HEK293 (cell line): ENCODE measurements at regions not wholly inside any gene's neighbourhood (a gene's known extent, or its start where the extent isn't known, plus 50 kb on each side); places are given as distances from the start of the nearest gene placed in this dataset.

Source experiments
- CTCF ChIA-PET: fragments of 350-600 bp; formaldehyde crosslinking; extraction: SDS; loops from one replicate; lab custom pipeline; 2021; ENCODE audit warnings: antibody characterized with exemption; lab: Yijun Ruan, JAX
- POLR2A ChIA-PET: fragments of 300-600 bp; formaldehyde crosslinking; extraction: SDS; loops from one replicate; lab custom pipeline; 2020; ENCODE audit warnings: antibody characterized with exemption, inconsistent platforms; lab: Yijun Ruan, JAX
- H3K27ac ChIP-seq: fragments of 200-500 bp; sonication (Bioruptor generic); 2 replicates; pipeline ENCODE4 v1.5.1; 2014; ENCODE audit warnings: low read depth, low read length, control low read depth, inconsistent platforms; ENCODE audit errors: extremely low read depth
- H3K36me3 ChIP-seq, 2 experiments: fragments of 200-500 bp in 1 of 2; sonication (Bioruptor generic) in 1 of 2; 1 replicate in 1 of 2; 2 replicates in 1 of 2; pipeline ENCODE4 v1.5.1; 2014 to 2017; ENCODE audit warnings: inconsistent platforms in 2 of 2, low read length in 2 of 2; ENCODE audit not compliant: control insufficient read depth in 2 of 2, insufficient read depth in 1 of 2
- H3K4me1 ChIP-seq: fragments of 200-500 bp; sonication (Bioruptor generic); 2 replicates; pipeline ENCODE4 v1.5.1; 2014; ENCODE audit warnings: mild to moderate bottlenecking, low read length, inconsistent platforms; ENCODE audit not compliant: control insufficient read depth, insufficient read depth
- H3K4me3 ChIP-seq: 2 replicates; pipeline ENCODE4 v1.5.1; 2011; ENCODE audit warnings: low read depth, mild to moderate bottlenecking, control low read depth, low read length, moderate library complexity
- H3K9me3 ChIP-seq: fragments of 200-500 bp; sonication (Bioruptor generic); 2 replicates; pipeline ENCODE4 v1.5.1; 2014; ENCODE audit warnings: low read depth, low read length, inconsistent platforms; ENCODE audit not compliant: control insufficient read depth, insufficient read depth
- ELK4 ChIP-seq: IDR thresholded peaks from 2 replicates; pipeline ENCODE4 v1.6.1; 2011; ENCODE audit warnings: mild to moderate bottlenecking, low read depth, low read length, borderline replicate concordance
- IKZF3 ChIP-seq: fragments of 450-650 bp; IDR thresholded peaks from 2 replicates; pipeline ENCODE4 v1.5.0; 2018; ENCODE audit warnings: missing biosample characterization, mild to moderate bottlenecking, missing genetic modification characterization, moderate library complexity
- MZF1 ChIP-seq: fragments of 450-650 bp; formaldehyde crosslinking; IDR thresholded peaks from 2 replicates; pipeline ENCODE4 v1.5.1; 2017; ENCODE audit warnings: missing biosample characterization, missing genetic modification characterization, borderline replicate concordance
- SALL2 ChIP-seq: fragments of 450-650 bp; formaldehyde crosslinking; IDR thresholded peaks from 2 replicates; pipeline ENCODE4 v1.5.0; 2017; ENCODE audit warnings: missing biosample characterization, mild to moderate bottlenecking, missing genetic modification characterization, borderline replicate concordance
- SCRT2 ChIP-seq: fragments of 450-650 bp; formaldehyde crosslinking; IDR thresholded peaks from 2 replicates; pipeline ENCODE4 v1.5.1; 2016; ENCODE audit warnings: missing biosample characterization, missing genetic modification characterization
- TCF7L2 ChIP-seq: IDR thresholded peaks from 2 replicates; pipeline ENCODE4 v1.6.1; 2011; ENCODE audit warnings: low read depth, mild to moderate bottlenecking, inconsistent platforms, low read length, moderate library complexity, borderline replicate concordance
- ZNF114 ChIP-seq: fragments of 450-650 bp; formaldehyde crosslinking; IDR thresholded peaks from 2 replicates; pipeline ENCODE4 v1.5.0; 2017; ENCODE audit warnings: missing biosample characterization, missing genetic modification characterization
- ZNF121 ChIP-seq: fragments of 450-650 bp; formaldehyde crosslinking; IDR thresholded peaks from 2 replicates; pipeline ENCODE4 v1.5.1; 2016; ENCODE audit warnings: missing biosample characterization, missing genetic modification characterization
- ZNF132 ChIP-seq: fragments of 450-650 bp; formaldehyde crosslinking; IDR thresholded peaks from 2 replicates; pipeline ENCODE4 v1.5.1; 2017; ENCODE audit warnings: missing biosample characterization, missing genetic modification characterization, borderline replicate concordance
- ZNF146 ChIP-seq: fragments of 450-650 bp; formaldehyde crosslinking; IDR thresholded peaks from 2 replicates; pipeline ENCODE4 v1.5.1; 2016; ENCODE audit warnings: missing biosample characterization, missing genetic modification characterization
- ZNF155 ChIP-seq: fragments of 450-650 bp; formaldehyde crosslinking; IDR thresholded peaks from 2 replicates; pipeline ENCODE4 v1.5.1; 2016; ENCODE audit warnings: missing biosample characterization, missing genetic modification characterization
- ZNF174 ChIP-seq: fragments of 450-650 bp; formaldehyde crosslinking; IDR thresholded peaks from 2 replicates; pipeline ENCODE4 v1.5.0; 2017; ENCODE audit warnings: missing biosample characterization, mild to moderate bottlenecking, missing genetic modification characterization
- ZNF184 ChIP-seq: fragments of 450-650 bp; IDR thresholded peaks from 2 replicates; pipeline ENCODE4 v1.5.1; 2018; ENCODE audit warnings: missing biosample characterization, mild to moderate bottlenecking, missing genetic modification characterization
- ZNF2 ChIP-seq: fragments of 450-650 bp; formaldehyde crosslinking; IDR thresholded peaks from 2 replicates; pipeline ENCODE4 v1.5.1; 2016; ENCODE audit warnings: missing biosample characterization, missing genetic modification characterization
- ZNF248 ChIP-seq: fragments of 450-650 bp; formaldehyde crosslinking; IDR thresholded peaks from 2 replicates; pipeline ENCODE4 v1.5.1; 2017; ENCODE audit warnings: missing biosample characterization, missing genetic modification characterization
- ZNF354C ChIP-seq: fragments of 450-650 bp; formaldehyde crosslinking; IDR thresholded peaks from 2 replicates; pipeline ENCODE4 v1.5.1; 2016; ENCODE audit warnings: missing biosample characterization, missing genetic modification characterization, low read depth, borderline replicate concordance
- ZNF366 ChIP-seq: fragments of 450-650 bp; formaldehyde crosslinking; conservative IDR thresholded peaks from 2 replicates; pipeline ENCODE4 v1.5.1; 2016; ENCODE audit warnings: missing biosample characterization, missing genetic modification characterization
- ZNF433 ChIP-seq: fragments of 450-650 bp; formaldehyde crosslinking; IDR thresholded peaks from 2 replicates; pipeline ENCODE4 v1.5.1; 2016; ENCODE audit warnings: missing biosample characterization, missing genetic modification characterization, low read depth
- ZNF561 ChIP-seq: fragments of 450-650 bp; IDR thresholded peaks from 2 replicates; pipeline ENCODE4 v1.5.1; 2018; ENCODE audit warnings: missing biosample characterization, missing genetic modification characterization, borderline replicate concordance
- ZNF621 ChIP-seq: fragments of 450-650 bp; formaldehyde crosslinking; IDR thresholded peaks from 2 replicates; pipeline ENCODE4 v1.5.1; 2017; ENCODE audit warnings: missing biosample characterization, missing genetic modification characterization
- ZNF624 ChIP-seq: fragments of 450-650 bp; formaldehyde crosslinking; IDR thresholded peaks from 2 replicates; pipeline ENCODE4 v1.5.1; 2017; ENCODE audit warnings: missing biosample characterization, missing genetic modification characterization
- ZNF629 ChIP-seq: fragments of 450-650 bp; formaldehyde crosslinking; IDR thresholded peaks from 2 replicates; pipeline ENCODE4 v1.5.1; 2017; ENCODE audit warnings: missing biosample characterization, missing genetic modification characterization
- ZNF707 ChIP-seq: fragments of 450-650 bp; formaldehyde crosslinking; IDR thresholded peaks from 2 replicates; pipeline ENCODE4 v1.5.1; 2016; ENCODE audit warnings: missing biosample characterization, missing genetic modification characterization
- ZNF777 ChIP-seq: fragments of 450-650 bp; formaldehyde crosslinking; IDR thresholded peaks from 2 replicates; pipeline ENCODE4 v1.5.1; 2017; ENCODE audit warnings: missing biosample characterization, missing genetic modification characterization, borderline replicate concordance
- ZNF837 ChIP-seq: fragments of 450-650 bp; formaldehyde crosslinking; IDR thresholded peaks from 2 replicates; pipeline ENCODE4 v1.5.1; 2016; ENCODE audit warnings: missing biosample characterization, missing genetic modification characterization
- TF ChIP-seq, protein P1 (sequence below): fragments of 450-650 bp; formaldehyde crosslinking; IDR thresholded peaks from 2 replicates; pipeline ENCODE4 v1.5.1; 2016; ENCODE audit warnings: missing biosample characterization, missing genetic modification characterization
- TF ChIP-seq, protein P2 (sequence below): fragments of 450-650 bp; formaldehyde crosslinking; IDR thresholded peaks from 2 replicates; pipeline ENCODE4 v1.5.1; 2016; ENCODE audit warnings: missing biosample characterization, missing genetic modification characterization

GRCh38 chr20:53760025-53760441 lies 166.4 kb upstream of the ZNF217 start:
- no peaks in the 10 kb centered on the region for H3K36me3 ChIP-seq
- H3K27ac ChIP-seq, result no peak overlapping the region
- no peaks in the 10 kb centered on the region for H3K9me3 ChIP-seq
- POLR2A ChIA-PET, result no interaction called here
- H3K4me1 ChIP-seq, result no peaks in the 10 kb centered on the region
- CTCF ChIA-PET, result no interaction called here
- TF ChIP-seq ZNF777 (tag by site-specific recombination), result no peak
- no peak for TF ChIP-seq ZNF121 (tag by site-specific recombination)
- no peak for TF ChIP-seq SCRT2
- TF ChIP-seq ZNF561, result no peak
- no peak for TF ChIP-seq ZNF433 (tag by site-specific recombination)
- no peak for TF ChIP-seq IKZF3 (tag by site-specific recombination)
- no peak for TF ChIP-seq ZNF155 (tag by site-specific recombination)
- TF ChIP-seq, all 188 proteins: peak for 0
- H3K4me3 ChIP-seq, result no peak overlapping the region

DNA sequence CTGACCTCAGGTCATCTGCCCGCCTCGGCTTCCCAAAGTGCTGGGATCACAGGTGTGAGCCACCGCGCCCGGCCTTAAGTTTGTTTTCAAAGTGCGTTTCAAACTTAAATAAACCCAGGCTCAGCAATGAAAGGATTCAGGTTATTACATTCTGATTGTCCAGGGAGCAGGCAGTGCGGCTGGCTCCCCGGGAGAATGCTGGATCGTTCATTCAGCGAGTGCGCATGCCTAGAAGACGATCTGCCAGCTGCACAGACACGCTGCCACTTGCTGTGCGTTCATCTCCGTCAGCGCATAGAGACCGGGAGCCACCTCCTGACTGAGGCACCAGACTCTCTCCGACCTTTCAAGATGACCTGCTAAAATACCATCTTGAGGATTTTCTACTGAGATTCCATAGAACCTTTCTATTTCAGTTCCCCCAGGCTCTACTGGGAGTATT lies 163.9 kb upstream of the ZNF217 start:
- no peak overlapping the region for H3K4me3 ChIP-seq
- no peaks in the 10 kb centered on the region for H3K36me3 ChIP-seq
- H3K27ac ChIP-seq, result no peak overlapping the region
- H3K9me3 ChIP-seq, result no peaks in the 10 kb centered on the region
- H3K4me1 ChIP-seq, result no peaks in the 10 kb centered on the region
- ChIA-PET CTCF (interaction anchor here (1.0 kb wide), 1 partner anchor 182 kb away, joined by 3 read pairs; no protein-coding TSS in a partner anchor), POLR2A (no interaction called here)
- no peak for TF ChIP-seq ZNF248 (tag by site-specific recombination)
- TF ChIP-seq ZNF174, result no peak
- no peak for TF ChIP-seq ZNF629
- TF ChIP-seq ZNF2, result no peak
- TF ChIP-seq SALL2 (tag by site-specific recombination), result no peak
- TF ChIP-seq ZNF354C (tag by site-specific recombination), result no peak
- TF ChIP-seq, protein P1, sequence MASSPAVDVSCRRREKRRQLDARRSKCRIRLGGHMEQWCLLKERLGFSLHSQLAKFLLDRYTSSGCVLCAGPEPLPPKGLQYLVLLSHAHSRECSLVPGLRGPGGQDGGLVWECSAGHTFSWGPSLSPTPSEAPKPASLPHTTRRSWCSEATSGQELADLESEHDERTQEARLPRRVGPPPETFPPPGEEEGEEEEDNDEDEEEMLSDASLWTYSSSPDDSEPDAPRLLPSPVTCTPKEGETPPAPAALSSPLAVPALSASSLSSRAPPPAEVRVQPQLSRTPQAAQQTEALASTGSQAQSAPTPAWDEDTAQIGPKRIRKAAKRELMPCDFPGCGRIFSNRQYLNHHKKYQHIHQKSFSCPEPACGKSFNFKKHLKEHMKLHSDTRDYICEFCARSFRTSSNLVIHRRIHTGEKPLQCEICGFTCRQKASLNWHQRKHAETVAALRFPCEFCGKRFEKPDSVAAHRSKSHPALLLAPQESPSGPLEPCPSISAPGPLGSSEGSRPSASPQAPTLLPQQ (tag by site-specific recombination), result no peak
- no peak for TF ChIP-seq ZNF707
- TF ChIP-seq ZNF366, result no peak
- no peak for TF ChIP-seq ZNF184 (tag by site-specific recombination)
- no peak for TF ChIP-seq ZNF132 (tag by site-specific recombination)
- no peak for TF ChIP-seq ELK4
- TF ChIP-seq ZNF114, result no peak
- TF ChIP-seq ZNF621 (tag by site-specific recombination), result no peak
- no peak for TF ChIP-seq ZNF837 (tag by site-specific recombination)
- no peak for TF ChIP-seq ZNF146 (tag by site-specific recombination)
- no peak for TF ChIP-seq ZNF624 (tag by site-specific recombination)
- no peak for TF ChIP-seq MZF1 (tag by site-specific recombination)
- TF ChIP-seq, protein P2, sequence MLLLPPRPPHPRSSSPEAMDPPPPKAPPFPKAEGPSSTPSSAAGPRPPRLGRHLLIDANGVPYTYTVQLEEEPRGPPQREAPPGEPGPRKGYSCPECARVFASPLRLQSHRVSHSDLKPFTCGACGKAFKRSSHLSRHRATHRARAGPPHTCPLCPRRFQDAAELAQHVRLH (tag by site-specific recombination), result no peak
- no peak for TF ChIP-seq TCF7L2
